ENCODE measurements at regions not wholly inside any gene's neighbourhood (a gene's known extent, or its start where the extent isn't known, plus 50 kb on each side); places are given as distances from the start of the nearest gene placed in this dataset.
A peak's percentile ranks its signal among the peaks of the same experiment; 100 is the strongest.

DNA sequence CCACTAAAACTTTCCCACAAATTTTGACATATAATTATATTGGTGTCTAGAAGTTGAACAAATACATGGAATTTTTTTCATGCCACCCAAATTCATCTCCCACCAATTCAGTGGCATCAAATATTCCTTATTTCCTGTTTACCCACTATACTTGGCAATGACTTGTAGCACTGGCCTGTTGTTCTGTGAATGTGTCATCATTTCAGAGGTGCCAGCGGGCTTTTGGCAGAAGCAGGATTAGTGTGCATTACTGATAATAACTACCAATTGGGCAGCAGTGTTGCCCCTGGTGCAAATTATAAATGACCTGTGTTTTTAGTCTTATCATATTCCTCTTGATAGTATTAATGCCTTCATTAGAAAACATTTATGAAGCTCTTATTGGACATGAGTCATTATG is 121.3 kb downstream of the TFAP2B start:
- Mint-ChIP-seq H3K9me3 (ENCODE audit: unreplicated experiment) (no peaks in the 10 kb centered on the region), H3K4me3 (ENCODE audit: unreplicated experiment) (no peak overlapping the region), H3K27me3 (ENCODE audit: low read depth, unreplicated experiment) (no peaks in the 10 kb centered on the region), H3K4me1 (ENCODE audit: low read depth, unreplicated experiment) (no peaks in the 10 kb centered on the region), H3K27ac (ENCODE audit: unreplicated experiment) (no peak overlapping the region), H3K36me3 (ENCODE audit: low read depth, unreplicated experiment) (no peaks in the 10 kb centered on the region)
- FAIRE-seq (no peak), DNase-seq (ENCODE audit: low read depth) (no peak)
- no peaks in the 10 kb centered on the region for H3K79me2 ChIP-seq (ENCODE audit: insufficient read depth, low read length)
- H3K9ac ChIP-seq (ENCODE audit: low read length) = no peak overlapping the region
- no peak overlapping the region for H3K4me3 ChIP-seq (ENCODE audit: insufficient read depth, low read depth, low read length)
- no peaks in the 10 kb centered on the region for H3K9me3 ChIP-seq (ENCODE audit: insufficient read depth, low read depth, low read length)
- no peak overlapping the region for H2AFZ ChIP-seq (ENCODE audit: low read depth, low read length)
- TF ChIP-seq, protein P1, sequence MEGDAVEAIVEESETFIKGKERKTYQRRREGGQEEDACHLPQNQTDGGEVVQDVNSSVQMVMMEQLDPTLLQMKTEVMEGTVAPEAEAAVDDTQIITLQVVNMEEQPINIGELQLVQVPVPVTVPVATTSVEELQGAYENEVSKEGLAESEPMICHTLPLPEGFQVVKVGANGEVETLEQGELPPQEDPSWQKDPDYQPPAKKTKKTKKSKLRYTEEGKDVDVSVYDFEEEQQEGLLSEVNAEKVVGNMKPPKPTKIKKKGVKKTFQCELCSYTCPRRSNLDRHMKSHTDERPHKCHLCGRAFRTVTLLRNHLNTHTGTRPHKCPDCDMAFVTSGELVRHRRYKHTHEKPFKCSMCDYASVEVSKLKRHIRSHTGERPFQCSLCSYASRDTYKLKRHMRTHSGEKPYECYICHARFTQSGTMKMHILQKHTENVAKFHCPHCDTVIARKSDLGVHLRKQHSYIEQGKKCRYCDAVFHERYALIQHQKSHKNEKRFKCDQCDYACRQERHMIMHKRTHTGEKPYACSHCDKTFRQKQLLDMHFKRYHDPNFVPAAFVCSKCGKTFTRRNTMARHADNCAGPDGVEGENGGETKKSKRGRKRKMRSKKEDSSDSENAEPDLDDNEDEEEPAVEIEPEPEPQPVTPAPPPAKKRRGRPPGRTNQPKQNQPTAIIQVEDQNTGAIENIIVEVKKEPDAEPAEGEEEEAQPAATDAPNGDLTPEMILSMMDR (IDR thresholded peaks at IDR 0.05; ENCODE audit: insufficient read depth, low read depth, low read length) = no peak
- TF ChIP-seq EZH2 (IDR thresholded peaks at IDR 0.05; ENCODE audit: insufficient read depth, low read length) = no peak
- no peaks in the 10 kb centered on the region for H3K36me3 ChIP-seq (ENCODE audit: insufficient read depth, low read length)
- H3K27ac ChIP-seq (ENCODE audit: low read depth, low read length) = no peak overlapping the region
- no peak overlapping the region for H3K4me2 ChIP-seq (ENCODE audit: low read length)
- H3K4me1 ChIP-seq (ENCODE audit: insufficient read depth, low read length) = no peaks in the 10 kb centered on the region
- no peaks in the 10 kb centered on the region for H3K27me3 ChIP-seq (ENCODE audit: insufficient read depth, low read length)
- no peaks in the 10 kb centered on the region for H4K20me1 ChIP-seq (ENCODE audit: insufficient read depth, low read length)

DNA sequence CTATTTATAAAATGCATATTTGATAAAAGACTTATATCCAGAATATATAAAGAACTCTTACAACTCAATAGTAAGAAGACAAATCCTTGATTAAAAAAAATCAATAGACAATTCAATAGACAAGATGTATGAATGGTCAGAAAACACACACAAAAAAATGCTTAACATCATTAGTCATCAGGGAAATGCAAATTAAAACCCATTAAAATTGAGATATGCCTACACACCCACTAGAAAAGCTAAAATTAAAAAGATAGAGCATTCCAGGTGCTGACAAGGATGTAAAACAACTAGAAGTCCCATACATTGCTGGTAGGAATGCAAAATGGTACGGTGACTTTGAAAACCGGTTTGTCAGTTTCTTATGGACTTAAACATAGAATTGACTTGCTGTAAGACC is 127.1 kb downstream of the TFAP2B start:
- FAIRE-seq (no peak), DNase-seq (ENCODE audit: low read depth) (no peak)
- Mint-ChIP-seq H3K27me3 (ENCODE audit: low read depth, unreplicated experiment) (peaks cover 4% of the 10 kb centered on the region), H3K27ac (ENCODE audit: unreplicated experiment) (no peak overlapping the region), H3K9me3 (ENCODE audit: unreplicated experiment) (no peaks in the 10 kb centered on the region), H3K4me3 (ENCODE audit: unreplicated experiment) (no peak overlapping the region), H3K4me1 (ENCODE audit: low read depth, unreplicated experiment) (no peaks in the 10 kb centered on the region), H3K36me3 (ENCODE audit: low read depth, unreplicated experiment) (no peaks in the 10 kb centered on the region)
- Histone ChIP-seq H3K9ac (ENCODE audit: low read length) (no peak overlapping the region), H3K9me3 (ENCODE audit: insufficient read depth, low read depth, low read length) (no peaks in the 10 kb centered on the region), H3K27me3 (ENCODE audit: insufficient read depth, low read length) (no peaks in the 10 kb centered on the region), H3K4me3 (ENCODE audit: insufficient read depth, low read depth, low read length) (no peak overlapping the region), H3K4me1 (ENCODE audit: insufficient read depth, low read length) (no peaks in the 10 kb centered on the region), H2AFZ (ENCODE audit: low read depth, low read length) (no peak overlapping the region), H4K20me1 (ENCODE audit: insufficient read depth, low read length) (no peaks in the 10 kb centered on the region), H3K79me2 (ENCODE audit: insufficient read depth, low read length) (no peaks in the 10 kb centered on the region), H3K4me2 (ENCODE audit: low read length) (no peak overlapping the region), H3K36me3 (ENCODE audit: insufficient read depth, low read length) (no peaks in the 10 kb centered on the region), H3K27ac (ENCODE audit: low read depth, low read length) (no peak overlapping the region)
- TF ChIP-seq EZH2 (IDR thresholded peaks at IDR 0.05; ENCODE audit: insufficient read depth, low read length) = no peak
- TF ChIP-seq, protein P1 (IDR thresholded peaks at IDR 0.05; ENCODE audit: insufficient read depth, low read depth, low read length) = no peak

DNA sequence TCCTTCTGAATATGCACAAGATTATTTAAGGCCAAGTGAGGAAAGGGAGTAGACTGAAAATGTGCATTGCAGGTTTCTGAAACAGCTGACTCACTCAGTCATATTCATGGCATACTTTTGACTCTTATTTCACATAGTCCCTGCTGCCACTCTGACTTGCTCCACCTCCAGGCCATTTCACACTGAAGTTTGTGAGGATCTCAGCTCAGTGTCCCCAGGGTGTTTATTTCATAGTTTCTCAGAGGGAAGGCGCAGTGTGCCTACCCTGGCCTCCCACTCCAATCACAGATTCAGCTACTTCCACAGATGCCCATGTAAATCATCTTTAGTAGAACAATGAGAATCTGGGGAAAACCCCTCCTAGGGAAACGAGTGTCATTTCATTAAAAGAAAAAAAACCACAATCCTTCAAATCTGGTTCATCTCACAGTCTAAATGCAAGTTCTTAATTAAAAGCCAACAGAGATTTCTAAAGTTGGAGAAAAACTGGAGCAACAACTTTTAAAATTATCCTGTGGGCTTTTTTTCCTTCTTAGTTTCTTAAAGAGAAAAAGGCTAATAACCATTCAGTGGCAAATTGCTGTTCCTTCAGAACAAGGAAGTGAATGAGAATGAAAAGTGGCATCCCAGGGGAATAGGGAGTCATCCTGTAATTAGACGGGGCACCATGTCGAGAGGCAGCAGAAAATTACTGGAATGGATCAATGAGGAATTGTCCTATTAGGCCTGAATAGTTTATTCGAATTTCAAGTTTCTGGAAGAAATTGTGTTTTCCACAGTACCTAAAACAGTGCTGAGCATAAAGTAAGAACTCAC is 133.6 kb downstream of the TFAP2B start:
- no peak for DNase-seq (ENCODE audit: low read depth)
- H3K27ac Mint-ChIP-seq (ENCODE audit: unreplicated experiment) = peak overlapping the region; percentile 91
- H3K9me3 ChIP-seq (ENCODE audit: insufficient read depth, low read depth, low read length) = no peaks in the 10 kb centered on the region
- H4K20me1 ChIP-seq (ENCODE audit: insufficient read depth, low read length) = no peaks in the 10 kb centered on the region
- H3K4me2 ChIP-seq (ENCODE audit: low read length) = no peak overlapping the region
- H3K4me1 ChIP-seq (ENCODE audit: insufficient read depth, low read length) = no peaks in the 10 kb centered on the region
- no peak for TF ChIP-seq EZH2 (IDR thresholded peaks at IDR 0.05; ENCODE audit: insufficient read depth, low read length)
- TF ChIP-seq, protein P1 (IDR thresholded peaks at IDR 0.05; ENCODE audit: insufficient read depth, low read depth, low read length) = no peak
- no peak overlapping the region for H3K4me3 Mint-ChIP-seq (ENCODE audit: unreplicated experiment)
- H3K27me3 Mint-ChIP-seq (ENCODE audit: low read depth, unreplicated experiment) = peaks cover 8% of the 10 kb centered on the region
- no peak overlapping the region for H3K4me3 ChIP-seq (ENCODE audit: insufficient read depth, low read depth, low read length)
- H2AFZ ChIP-seq (ENCODE audit: low read depth, low read length) = no peak overlapping the region
- no peaks in the 10 kb centered on the region for H3K36me3 Mint-ChIP-seq (ENCODE audit: low read depth, unreplicated experiment)
- H3K27ac ChIP-seq (ENCODE audit: low read depth, low read length) = no peak overlapping the region
- no peaks in the 10 kb centered on the region for H3K79me2 ChIP-seq (ENCODE audit: insufficient read depth, low read length)
- FAIRE-seq = no peak
- no peaks in the 10 kb centered on the region for H3K27me3 ChIP-seq (ENCODE audit: insufficient read depth, low read length)
- H3K4me1 Mint-ChIP-seq (ENCODE audit: low read depth, unreplicated experiment) = peaks cover 5% of the 10 kb centered on the region
- no peaks in the 10 kb centered on the region for H3K36me3 ChIP-seq (ENCODE audit: insufficient read depth, low read length)
- H3K9me3 Mint-ChIP-seq (ENCODE audit: unreplicated experiment) = no peaks in the 10 kb centered on the region
- no peak overlapping the region for H3K9ac ChIP-seq (ENCODE audit: low read length)
